GM18873 (cell line): ENCODE measurements at regions not wholly inside any gene's neighbourhood (a gene's known extent, or its start where the extent isn't known, plus 50 kb on each side); places are given as distances from the start of the nearest gene placed in this dataset.

Experiments
- ATAC-seq: cut with Tn5 transposase; IDR thresholded peaks from one replicate; pipeline ENCODE4 v1.9.1; 2021; ENCODE audit warnings: mild to moderate bottlenecking, moderate library complexity, moderate number of reproducible peaks; ENCODE audit not compliant: unreplicated experiment, low FRiP score

GRCh38 chr17:34098699-34099098, 156.4 kb upstream of the CCL2 start:
- no peak for ATAC-seq

GRCh38 chr17:34099859-34100515, 155.1 kb upstream of the CCL2 start:
- ATAC-seq, result no peak

- no peak for ATAC-seq
These were observed 148.1 kb upstream of the CCL2 start for GRCh38 chr17:34107019-34107418.

- ATAC-seq, result no peak
These were observed 144.8 kb upstream of the CCL2 start for GRCh38 chr17:34110315-34110714.

DNA sequence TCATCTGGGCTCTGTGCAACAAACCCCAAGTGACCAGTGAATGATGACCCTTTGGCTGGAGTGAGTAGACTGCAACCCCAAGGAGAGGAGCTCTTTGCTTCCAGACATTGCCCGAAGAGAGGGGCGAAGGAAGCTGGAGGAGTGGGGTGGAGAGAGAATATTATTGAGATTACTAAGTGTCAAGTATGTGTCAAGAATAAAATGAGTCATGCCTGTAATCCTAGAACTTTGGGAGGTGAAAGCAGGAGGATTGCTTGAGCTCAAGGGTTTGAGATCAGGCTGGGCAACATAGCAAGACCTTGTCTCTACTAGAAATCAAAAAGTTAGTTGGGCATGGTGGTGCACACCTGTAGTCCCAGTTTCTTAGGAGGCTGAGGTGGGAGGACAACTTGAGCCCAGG, 142.0 kb upstream of the CCL2 start:
- ATAC-seq, result no peak

DNA sequence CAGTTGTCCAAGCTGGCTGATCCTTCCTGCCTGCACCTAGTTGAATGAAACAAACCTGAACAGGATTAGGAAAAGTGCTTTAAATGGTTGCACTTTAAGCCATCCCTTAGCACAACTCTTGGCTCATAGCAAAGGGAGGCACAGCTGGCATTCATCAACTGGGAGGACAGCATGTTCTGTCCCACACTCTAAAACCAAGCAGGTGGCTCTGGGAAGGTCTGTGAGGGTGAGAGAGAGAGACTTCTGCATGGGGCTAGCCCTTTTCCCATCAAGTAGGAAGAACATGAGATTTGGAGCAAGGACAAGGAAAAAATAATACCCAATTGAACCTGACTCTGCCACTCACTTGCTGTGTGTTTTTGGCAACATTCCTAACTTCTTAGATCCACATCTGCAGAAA, 140.9 kb upstream of the CCL2 start:
- no peak for ATAC-seq

DNA sequence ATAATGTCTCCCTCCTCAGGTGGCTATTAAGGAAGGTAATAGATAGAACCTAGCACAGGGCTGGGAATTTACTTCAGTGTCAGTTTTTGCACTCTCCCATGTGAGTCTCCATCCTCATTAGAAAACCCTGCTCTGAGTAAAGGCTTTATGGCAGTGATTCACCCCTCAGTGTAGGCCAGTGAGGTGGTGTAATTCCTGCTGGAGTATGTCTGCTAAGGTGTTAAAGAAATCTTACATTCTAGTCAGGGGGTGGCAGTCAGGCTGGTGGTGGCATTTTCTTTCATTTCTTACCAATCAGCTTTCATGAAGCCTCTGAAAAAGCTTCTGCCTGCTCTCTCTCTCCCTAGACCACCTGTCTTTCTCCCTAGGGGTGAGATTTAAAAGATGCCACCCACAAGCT, 138.8 kb upstream of the CCL2 start:
- no peak for ATAC-seq

- ATAC-seq, result no peak
These were observed 137.8 kb upstream of the CCL2 start for GRCh38 chr17:34117332-34117731.

DNA sequence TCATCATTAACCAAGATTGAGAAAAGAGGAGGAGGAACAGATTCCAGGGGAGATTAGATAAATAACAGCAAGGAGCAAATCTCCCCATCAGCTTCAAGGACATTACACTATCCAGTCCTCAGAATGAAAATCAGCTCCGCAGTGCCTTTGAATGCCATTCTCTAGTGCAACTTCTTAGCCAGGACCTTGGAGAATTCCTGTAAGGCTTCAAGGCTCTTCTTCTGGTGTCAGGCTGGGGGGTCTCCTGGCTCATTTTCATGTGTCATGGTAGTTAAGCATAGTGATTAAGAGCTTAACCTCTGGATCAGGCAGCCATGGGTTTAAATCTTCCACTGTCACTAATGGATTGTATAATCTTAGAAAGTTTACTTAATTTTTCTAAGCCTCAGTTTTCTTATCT, 137.3 kb upstream of the CCL2 start:
- ATAC-seq, result no peak

DNA sequence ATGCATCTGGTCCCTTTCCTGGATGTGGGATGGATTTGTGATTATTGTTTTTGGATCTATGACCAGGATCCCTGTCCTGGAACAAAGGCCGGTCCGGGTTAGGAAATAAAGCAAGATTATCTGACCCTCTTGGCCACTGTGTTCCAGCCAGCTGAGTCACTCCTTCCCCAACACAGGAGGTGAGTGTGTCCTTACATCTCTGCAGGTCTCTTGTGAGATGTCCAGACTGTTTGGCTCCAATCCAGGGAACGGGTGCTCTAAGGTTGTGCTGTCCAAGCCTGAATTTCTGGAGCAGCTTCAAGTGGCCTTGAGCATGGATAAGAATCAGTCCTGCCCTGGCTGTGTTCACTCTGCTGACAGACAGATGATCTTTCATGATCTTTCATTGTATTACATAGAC, 136.5 kb upstream of the CCL2 start:
- no peak for ATAC-seq

DNA sequence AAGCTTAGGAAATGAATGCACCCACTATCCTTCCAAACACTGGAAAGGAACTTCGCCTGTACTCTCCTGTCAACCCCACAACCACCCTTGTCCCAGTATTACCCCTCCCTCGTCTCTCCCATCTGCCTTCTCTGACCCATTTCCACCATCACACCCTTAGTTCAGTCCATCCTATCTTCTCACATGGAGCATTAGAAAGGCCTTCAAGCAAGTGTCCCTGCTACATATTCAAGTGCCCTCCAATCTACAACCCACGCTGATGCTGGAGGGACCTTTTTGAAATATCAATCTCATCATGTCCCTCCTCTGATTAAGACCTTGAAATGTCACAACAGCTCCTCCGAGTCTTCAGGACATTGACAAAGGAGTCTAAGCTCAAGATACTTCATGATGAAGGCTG, 133.8 kb upstream of the CCL2 start:
- no peak for ATAC-seq

DNA sequence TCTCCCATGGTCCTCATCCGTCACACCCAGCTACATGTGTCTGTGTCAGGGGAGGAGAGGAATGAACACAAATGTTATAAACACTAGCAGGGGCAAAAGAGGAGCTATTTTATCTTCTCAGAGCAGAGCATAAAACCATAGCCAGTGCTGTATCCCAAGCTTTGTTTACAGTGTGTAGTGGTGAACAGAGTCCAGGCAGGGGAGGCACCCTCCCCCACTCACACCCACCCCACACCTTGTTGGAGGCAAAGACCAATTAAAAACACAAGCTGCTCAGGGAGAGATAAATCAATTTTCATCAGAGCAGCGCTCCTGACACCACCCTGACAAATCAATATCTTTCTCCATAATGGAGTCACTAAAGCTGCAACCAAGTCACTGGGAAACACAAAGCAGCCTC, 132.6 kb upstream of the CCL2 start:
- ATAC-seq, result no peak

DNA sequence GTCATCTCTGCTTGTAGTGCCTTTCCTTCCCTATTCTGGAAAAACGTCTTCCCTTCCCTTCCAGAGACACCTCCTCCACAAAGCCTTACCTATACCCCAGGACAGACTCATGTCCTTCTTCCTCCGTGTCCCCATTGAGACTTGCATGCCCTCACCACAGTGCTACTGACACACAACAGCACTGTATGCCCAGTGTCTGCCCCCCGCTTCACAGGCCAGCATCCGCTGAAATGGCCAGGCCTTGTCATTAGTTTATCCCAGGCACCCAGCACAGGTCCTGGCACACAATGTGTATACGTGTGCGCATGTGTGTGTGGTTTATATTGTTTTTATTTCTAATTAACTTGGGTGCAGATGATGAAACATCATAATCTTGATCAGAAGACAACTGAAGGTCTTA, 130.1 kb upstream of the CCL2 start:
- ATAC-seq, result no peak

DNA sequence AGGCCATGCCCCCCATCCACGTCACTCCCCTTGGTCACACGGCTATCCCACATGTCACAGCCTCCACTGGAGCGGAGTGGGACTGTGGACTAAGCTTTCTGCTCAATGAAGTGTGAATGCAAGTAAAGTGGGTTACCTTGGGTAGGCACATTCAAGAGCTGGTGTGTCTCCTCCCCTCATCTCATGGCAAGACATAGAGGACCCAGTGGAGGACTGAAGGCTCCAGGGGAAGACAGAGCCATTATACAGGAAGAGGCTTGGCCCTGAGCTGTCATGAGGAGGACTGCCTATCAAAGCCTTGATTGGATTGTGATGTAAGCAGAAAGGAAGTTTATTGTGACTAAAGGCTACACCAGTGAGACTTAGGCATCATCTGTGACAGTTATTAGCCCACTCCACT, 129.2 kb upstream of the CCL2 start:
- ATAC-seq, result no peak

GRCh38 chr17:34126496-34126895, 128.6 kb upstream of the CCL2 start:
- ATAC-seq, result no peak

DNA sequence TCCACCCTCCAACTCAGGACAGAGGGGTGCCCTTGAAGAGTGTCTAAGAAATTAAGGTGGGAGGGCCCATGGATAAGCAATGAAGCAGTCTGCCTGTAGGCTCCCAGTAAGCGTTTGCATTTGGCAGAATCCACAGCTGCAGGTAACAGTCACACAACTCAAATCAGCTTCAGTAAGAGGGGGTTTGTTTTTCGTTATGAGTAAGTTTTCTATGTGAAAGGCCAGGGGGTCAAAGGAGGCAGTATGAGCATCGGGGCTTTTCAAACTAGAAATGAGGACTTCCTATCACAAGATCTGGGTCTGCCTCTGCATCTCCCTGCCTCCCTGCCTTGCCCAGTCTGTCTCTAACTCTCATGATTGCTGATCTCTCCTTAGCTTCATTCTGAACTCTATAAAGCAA, 128.1 kb upstream of the CCL2 start:
- ATAC-seq, result no peak

- ATAC-seq, result no peak
These were observed 124.5 kb upstream of the CCL2 start for GRCh38 chr17:34130544-34130943.

DNA sequence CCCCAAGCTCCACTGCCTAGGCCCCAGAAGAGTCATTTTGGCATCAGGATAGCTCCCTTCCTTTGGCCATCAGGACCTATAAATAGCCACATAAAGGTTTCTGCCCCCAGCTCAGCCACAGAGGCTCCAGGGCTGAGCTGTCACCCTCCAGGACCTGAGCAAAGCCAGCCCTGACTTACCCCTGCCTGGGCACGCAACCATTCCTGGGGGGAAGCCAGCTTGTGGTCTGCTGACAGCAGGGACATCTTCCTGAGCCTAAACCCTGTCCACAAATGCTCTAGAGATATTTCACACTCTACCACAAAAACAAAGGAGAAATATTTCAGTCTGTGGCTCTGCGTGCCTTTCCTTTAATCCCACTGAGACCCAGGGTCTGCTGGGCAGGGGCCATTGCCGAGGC, 123.7 kb upstream of the CCL2 start:
- no peak for ATAC-seq

DNA sequence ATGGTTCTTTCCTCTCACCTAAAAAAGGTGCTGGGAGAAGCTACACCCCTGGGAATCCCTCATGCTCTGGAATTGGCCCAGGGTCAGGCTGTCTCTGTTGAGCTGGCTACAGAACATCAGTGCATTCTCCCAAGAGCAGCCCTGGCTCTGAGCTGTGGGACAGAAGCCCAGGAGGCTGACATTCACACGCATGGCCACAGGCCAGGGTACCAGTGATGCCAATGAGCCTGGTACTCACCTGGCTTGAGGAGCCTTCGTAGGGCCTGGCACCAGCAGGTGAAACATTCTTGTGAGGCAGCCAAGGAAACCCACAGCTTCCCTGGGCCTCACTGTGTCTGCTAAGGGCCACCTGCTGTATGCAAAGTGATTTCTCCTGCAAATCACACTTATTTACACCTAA, 121.7 kb upstream of the CCL2 start:
- no peak for ATAC-seq

- ATAC-seq, result no peak
These were observed 119.2 kb upstream of the CCL2 start for GRCh38 chr17:34135841-34136240.

- ATAC-seq, result no peak
These were observed 115.1 kb upstream of the CCL2 start for GRCh38 chr17:34140006-34140405.

GRCh38 chr17:34141590-34141989, 113.5 kb upstream of the CCL2 start:
- no peak for ATAC-seq

DNA sequence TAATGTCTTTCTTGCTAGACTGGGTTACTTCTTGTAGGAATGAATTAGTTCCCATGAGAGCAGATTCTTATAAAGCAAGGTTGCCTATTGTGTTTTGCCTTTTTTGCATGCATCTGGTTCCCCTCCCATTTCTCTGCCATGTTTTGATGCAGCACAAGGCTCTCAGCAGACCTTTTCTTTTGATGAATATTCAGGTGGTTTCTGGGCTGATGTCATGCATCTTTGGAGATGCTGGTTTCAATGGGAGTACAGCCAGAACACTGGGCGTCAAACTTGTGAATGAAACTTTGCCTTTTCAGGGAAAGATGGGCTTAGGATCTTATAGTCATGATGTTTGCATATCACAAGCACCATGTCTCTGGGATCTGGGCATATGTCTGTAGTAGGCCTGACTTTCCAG, 111.7 kb upstream of the CCL2 start:
- ATAC-seq, result no peak
